ENCODE measurements at regions not wholly inside any gene's neighbourhood (a gene's known extent, or its start where the extent isn't known, plus 50 kb on each side); places are given as distances from the start of the nearest gene placed in this dataset.

DNA sequence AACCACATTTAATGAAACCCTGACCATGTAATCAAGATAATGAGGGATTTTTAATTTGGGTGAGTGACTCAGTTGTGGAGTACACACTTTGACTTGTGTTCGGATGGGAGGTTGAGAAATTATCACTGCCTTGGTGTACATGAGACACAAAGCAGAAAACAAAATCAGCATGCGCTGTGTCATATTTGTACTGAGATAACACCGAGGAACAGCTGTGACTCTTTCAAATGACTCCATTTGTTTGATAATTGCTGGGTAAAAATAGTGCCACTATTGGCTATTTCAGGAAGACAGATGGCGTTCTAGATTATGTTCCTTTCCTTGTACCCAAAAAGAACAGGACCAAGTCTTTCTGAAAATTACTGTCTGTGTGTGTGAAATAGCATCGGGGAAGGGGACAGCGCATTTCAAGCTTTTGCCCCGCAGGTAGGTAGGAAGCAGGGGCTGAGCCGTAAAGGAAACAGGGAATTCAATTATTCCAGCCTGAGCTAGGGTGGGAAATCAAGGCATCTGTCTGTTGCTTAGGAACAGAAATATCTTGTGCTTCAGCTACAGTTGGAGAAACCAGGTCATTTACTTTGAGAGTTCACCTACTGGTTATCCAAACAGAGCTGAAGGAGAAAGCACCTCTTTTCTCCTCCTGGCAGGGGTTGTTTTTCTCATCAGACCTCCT is 114.3 kb downstream of the SNAPC1 start:
- POLR2A ChIA-PET = no interaction called here
- TF ChIP-seq CTCF (IDR thresholded peaks at IDR 0.05; ENCODE audit: insufficient read depth, low read depth, low read length) = no peak
- H3K4me3 ChIP-seq (ENCODE audit: low read depth, low read length) = no peak overlapping the region

GRCh38 chr14:61877035-61877390 is 114.8 kb downstream of the SNAPC1 start:
- Histone ChIP-seq H3K27me3 (ENCODE audit: control insufficient read depth, insufficient read depth, low read length) (peaks cover 9% of the 10 kb centered on the region), H3K4me3 (ENCODE audit: low read depth, low read length) (no peak overlapping the region), H3K36me3 (ENCODE audit: control insufficient read depth, insufficient read depth, low read length) (no peaks in the 10 kb centered on the region)
- ChIA-PET POLR2A (no interaction called here), CTCF (interaction anchor here (1.0 kb wide), 1 partner anchor 17 kb away, joined by 4 read pairs; no protein-coding TSS in a partner anchor)
- DNase-seq (ENCODE audit: low read depth) = no peak
- no peak for TF ChIP-seq CTCF (IDR thresholded peaks at IDR 0.05; ENCODE audit: insufficient read depth, low read depth, low read length)

More for the DNA sequence above, 114.3 kb downstream of the SNAPC1 start:
- no peak for DNase-seq (ENCODE audit: low read depth)
- CTCF ChIA-PET = interaction anchor here (1.0 to 1.4 kb wide), 2 partner anchors 16 to 17 kb away, joined by 3 to 4 read pairs; no protein-coding TSS in a partner anchor
- H3K27me3 ChIP-seq (ENCODE audit: control insufficient read depth, insufficient read depth, low read length) = peaks cover 9% of the 10 kb centered on the region
- no peaks in the 10 kb centered on the region for H3K36me3 ChIP-seq (ENCODE audit: control insufficient read depth, insufficient read depth, low read length)

DNA sequence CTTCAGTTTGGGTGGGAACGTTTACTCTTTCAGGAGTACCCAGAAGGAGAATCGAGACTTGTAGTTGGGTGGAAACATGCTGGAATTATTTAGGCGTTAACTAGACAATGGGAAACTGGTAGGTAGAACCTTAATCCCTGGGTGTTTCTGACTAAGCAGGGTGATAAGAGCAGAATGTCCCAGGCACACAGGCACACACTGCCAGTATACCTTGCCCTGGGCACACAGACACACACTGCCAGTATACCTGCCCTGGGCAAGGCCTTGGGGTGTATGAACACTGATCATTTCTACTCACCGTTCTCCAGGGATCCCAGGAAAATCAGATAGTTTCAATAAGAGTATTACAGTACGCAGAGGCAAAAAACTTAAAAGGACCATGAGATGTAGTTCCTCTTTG is 115.5 kb downstream of the SNAPC1 start:
- CTCF ChIA-PET = interaction anchor here (1.9 kb wide), 1 partner anchor 16 kb away, joined by 6 read pairs; no protein-coding TSS in a partner anchor
- POLR2A ChIA-PET = no interaction called here
- Histone ChIP-seq H3K36me3 (ENCODE audit: control insufficient read depth, insufficient read depth, low read length) (no peaks in the 10 kb centered on the region), H3K4me3 (ENCODE audit: low read depth, low read length) (no peak overlapping the region), H3K27me3 (ENCODE audit: control insufficient read depth, insufficient read depth, low read length) (peaks cover 9% of the 10 kb centered on the region)
- DNase-seq (ENCODE audit: low read depth) = no peak
- no peak for TF ChIP-seq CTCF (IDR thresholded peaks at IDR 0.05; ENCODE audit: insufficient read depth, low read depth, low read length)

GRCh38 chr14:61878931-61879330 is 116.7 kb downstream of the SNAPC1 start:
- ChIA-PET POLR2A (no interaction called here), CTCF (interaction anchor here (1.9 kb wide), 1 partner anchor 15 kb away, joined by 6 read pairs; no protein-coding TSS in a partner anchor)
- Histone ChIP-seq H3K4me3 (ENCODE audit: low read depth, low read length) (no peak overlapping the region), H3K36me3 (ENCODE audit: control insufficient read depth, insufficient read depth, low read length) (no peaks in the 10 kb centered on the region), H3K27me3 (ENCODE audit: control insufficient read depth, insufficient read depth, low read length) (peaks cover 9% of the 10 kb centered on the region)
- no peak for TF ChIP-seq CTCF (IDR thresholded peaks at IDR 0.05; ENCODE audit: insufficient read depth, low read depth, low read length)
- no peak for DNase-seq (ENCODE audit: low read depth)

DNA sequence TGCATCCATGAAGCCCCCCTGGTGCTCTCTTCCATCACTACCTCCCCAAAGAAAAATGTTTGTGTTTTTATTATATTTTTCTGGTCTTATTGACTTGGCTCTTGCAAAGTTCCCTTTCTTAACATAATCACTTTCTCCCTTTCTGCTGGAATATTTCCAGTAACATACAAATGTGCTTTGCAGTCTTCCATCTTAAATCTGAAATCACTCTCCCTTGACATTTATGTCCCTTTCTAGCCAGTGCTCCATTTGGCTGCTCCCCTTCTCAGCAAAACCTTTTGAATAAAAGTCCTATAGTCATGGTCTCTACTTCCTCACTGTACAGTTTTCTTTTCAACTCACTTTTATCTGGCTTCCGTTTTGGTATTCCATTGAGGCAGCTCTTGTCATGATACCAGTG is 118.8 kb downstream of the SNAPC1 start:
- Histone ChIP-seq H3K4me3 (ENCODE audit: low read depth, low read length) (no peak overlapping the region), H3K27me3 (ENCODE audit: control insufficient read depth, insufficient read depth, low read length) (peaks cover 7% of the 10 kb centered on the region), H3K36me3 (ENCODE audit: control insufficient read depth, insufficient read depth, low read length) (no peaks in the 10 kb centered on the region)
- DNase-seq (ENCODE audit: low read depth) = no peak
- CTCF ChIA-PET = no interaction called here
- no peak for TF ChIP-seq CTCF (IDR thresholded peaks at IDR 0.05; ENCODE audit: insufficient read depth, low read depth, low read length)
- POLR2A ChIA-PET = no interaction called here

All from BJ (cell line).